HCT116 (cell line): ENCODE measurements at regions not wholly inside any gene's neighbourhood (a gene's known extent, or its start where the extent isn't known, plus 50 kb on each side); places are given as distances from the start of the nearest gene placed in this dataset.

Source experiments
- CTCF ChIP-seq, 3 experiments: fragments of 200-600 bp in 1 of 3; sonication (generic) in 1 of 3; IDR thresholded peaks in 2 of 3; conservative IDR thresholded peaks in 1 of 3; 2 replicates each; pipeline ENCODE4 v1.5.1; 2012 to 2017; ENCODE audit warnings: low read depth in 2 of 3, low read length in 2 of 3, antibody characterized with exemption in 1 of 3, borderline replicate concordance in 1 of 3, control low read depth in 1 of 3, mild to moderate bottlenecking in 1 of 3, mixed read lengths in 1 of 3, mixed run types in 1 of 3, moderate library complexity in 1 of 3; ENCODE audit not compliant: insufficient read depth in 1 of 3
- EZH2 ChIP-seq: fragments of 200-600 bp; sonication (generic); IDR thresholded peaks from 2 replicates; pipeline ENCODE4 v1.6.1; 2017; ENCODE audit warnings: antibody characterized with exemption, mixed run types
- MAX ChIP-seq: IDR thresholded peaks from 2 replicates; pipeline ENCODE4 v1.6.1; 2012
- POLR2A ChIP-seq: IDR thresholded peaks from 2 replicates; pipeline ENCODE4 v1.7.0; 2011; ENCODE audit warnings: borderline replicate concordance; ENCODE audit not compliant: insufficient read depth, insufficient read length; ENCODE audit errors: extremely low read depth
- POLR2AphosphoS5 ChIP-seq: IDR thresholded peaks from 2 replicates; pipeline ENCODE4 v1.6.1; 2011; ENCODE audit warnings: mild to moderate bottlenecking, low read depth, low read length, moderate library complexity
- REST ChIP-seq: IDR thresholded peaks from 2 replicates; pipeline ENCODE4 v1.6.1; 2012; ENCODE audit warnings: low read depth
- SP1 ChIP-seq: IDR thresholded peaks from 2 replicates; pipeline ENCODE4 v1.6.1; 2012; ENCODE audit warnings: low read depth
- TCF7L2 ChIP-seq: IDR thresholded peaks from 2 replicates; pipeline ENCODE4 v1.7.0; 2011; ENCODE audit warnings: borderline replicate concordance, inconsistent platforms; ENCODE audit not compliant: insufficient read depth, insufficient read length; ENCODE audit errors: extremely low read depth
- YY1 ChIP-seq: IDR thresholded peaks from 2 replicates; pipeline ENCODE4 v1.6.1; 2011; ENCODE audit warnings: low read length, low read depth, moderate library complexity, mild to moderate bottlenecking; ENCODE audit not compliant: insufficient replicate concordance; ENCODE audit errors: extremely low read depth

GRCh38 chr9:99286536-99286935 is 64.5 kb downstream of the SEC61B start:
- TF ChIP-seq MAX (no peak), CTCF (IDR thresholded peaks at IDR 0.05 in 2 of 3, conservative IDR thresholded peaks at IDR 0.05 in 1 of 3; ENCODE audit: borderline replicate concordance in 1 of 3, insufficient read depth in 1 of 3, low read depth in 2 of 3, low read length in 2 of 3) (no peak), SP1 (no peak), TCF7L2 (no peak), POLR2AphosphoS5 (no peak), POLR2A (no peak), EZH2 (no peak), REST (no peak), YY1 (no peak)
